ENCODE measurements at regions not wholly inside any gene's neighbourhood (a gene's known extent, or its start where the extent isn't known, plus 50 kb on each side); places are given as distances from the start of the nearest gene placed in this dataset.
"Not testable (repeated sequence)": the region's sequence is repeated elsewhere in the genome, so short reads cannot be mapped to it uniquely, and the experiment has no call there.

DNA sequence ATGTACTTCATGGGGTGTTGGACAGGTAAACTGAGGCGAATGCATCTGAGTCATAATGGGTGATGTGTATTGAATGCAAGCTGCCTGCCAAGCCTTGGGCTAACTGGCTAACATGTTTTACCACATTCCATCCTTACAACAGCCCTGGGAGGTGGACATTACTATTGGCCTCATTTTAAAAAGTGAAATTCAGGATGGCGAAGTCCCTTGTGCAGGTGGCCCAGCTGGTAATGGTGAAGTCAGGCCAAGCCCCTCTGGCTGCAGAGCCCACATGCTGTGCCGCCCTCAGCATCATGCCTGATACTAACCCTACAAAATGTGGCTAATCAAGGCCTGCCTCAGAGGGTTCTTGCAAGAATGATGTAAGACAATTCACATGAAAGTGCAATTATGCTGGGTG, 60.0 kb upstream of the CHD2 start:
- in situ Hi-C loops (cut with HindIII; ENCODE audit: low pct_ligation_motif_present, low pct_unique_long_range_greater_than_20kb, low sequenced_read_pairs), result no loop called here
- no peak for DNase-seq

DNA sequence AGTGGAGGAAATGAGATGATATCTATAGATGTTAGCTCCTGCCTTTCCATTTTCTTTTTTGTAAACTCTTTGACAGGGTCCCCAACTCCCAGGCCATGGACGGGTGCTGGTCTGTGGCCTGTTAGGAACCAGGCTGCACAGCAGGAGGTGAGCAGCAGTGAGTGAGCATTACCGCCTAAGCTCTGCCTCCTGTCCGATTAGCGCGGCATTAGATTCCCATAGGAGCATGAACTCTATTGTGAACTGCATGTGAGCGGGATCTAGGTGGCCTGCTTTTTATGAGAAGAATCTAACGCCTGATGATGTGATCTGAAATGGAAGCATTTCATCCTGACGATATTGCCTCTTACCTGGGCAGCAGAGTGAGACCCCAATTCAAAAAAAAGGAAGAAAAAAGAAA, 56.8 kb upstream of the CHD2 start:
- in situ Hi-C loops (cut with HindIII; ENCODE audit: low pct_ligation_motif_present, low pct_unique_long_range_greater_than_20kb, low sequenced_read_pairs), result no loop called here
- no peak for DNase-seq

DNA sequence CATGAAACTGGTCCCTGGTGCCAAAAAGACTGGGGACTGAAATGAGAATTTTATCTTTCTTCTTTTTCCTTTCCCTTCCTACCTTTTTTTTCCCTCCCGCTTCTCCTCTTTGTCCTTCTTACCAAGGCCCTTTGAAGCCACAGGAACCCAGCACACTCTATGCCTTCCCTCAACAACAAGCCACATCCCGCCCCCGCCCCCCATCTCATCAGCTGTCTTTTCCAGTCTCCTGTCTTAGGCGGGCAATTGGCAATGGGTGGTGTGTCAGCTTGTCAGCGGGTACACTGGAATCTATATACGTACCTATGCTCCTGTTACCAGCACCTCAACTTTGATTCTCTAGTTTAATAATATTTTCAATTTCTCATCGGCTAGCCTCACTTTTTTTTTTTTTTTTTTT, 56.3 kb upstream of the CHD2 start:
- in situ Hi-C loops (cut with HindIII; ENCODE audit: low pct_ligation_motif_present, low pct_unique_long_range_greater_than_20kb, low sequenced_read_pairs), result no loop called here
- no peak for DNase-seq

GRCh38 chr15:92845126-92845508, 55.0 kb upstream of the CHD2 start:
- in situ Hi-C loops (cut with HindIII; ENCODE audit: low pct_ligation_motif_present, low pct_unique_long_range_greater_than_20kb, low sequenced_read_pairs), result no loop called here
- no peak for DNase-seq

GRCh38 chr15:92846741-92847140, 53.4 kb upstream of the CHD2 start:
- no peak for DNase-seq
- in situ Hi-C loops (cut with HindIII; ENCODE audit: low pct_ligation_motif_present, low pct_unique_long_range_greater_than_20kb, low sequenced_read_pairs), result no loop called here

GRCh38 chr15:92847841-92848240, 52.3 kb upstream of the CHD2 start:
- in situ Hi-C loops (cut with HindIII; ENCODE audit: low pct_ligation_motif_present, low pct_unique_long_range_greater_than_20kb, low sequenced_read_pairs), result no loop called here
- no peak for DNase-seq

DNA sequence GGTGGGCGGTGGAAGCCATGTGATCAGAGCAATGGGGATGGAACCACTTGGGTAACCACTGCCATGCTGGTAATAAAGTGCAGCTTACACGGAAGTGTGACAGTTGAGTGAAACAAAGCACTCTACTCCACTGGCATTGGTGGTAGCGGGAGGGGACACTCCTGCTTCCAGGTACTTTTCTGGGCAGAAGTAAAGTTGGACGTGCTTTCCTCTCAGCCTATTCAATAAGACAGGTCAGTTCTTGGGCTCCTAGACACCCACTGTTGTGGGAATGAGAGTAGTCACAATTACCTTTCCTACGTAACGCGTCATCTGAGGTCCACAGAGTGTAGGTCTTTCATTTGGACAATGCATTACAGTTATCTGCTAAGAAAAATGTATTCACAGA, 51.7 kb upstream of the CHD2 start:
- in situ Hi-C loops (cut with HindIII; ENCODE audit: low pct_ligation_motif_present, low pct_unique_long_range_greater_than_20kb, low sequenced_read_pairs), result no loop called here
- no peak for DNase-seq

GRCh38 chr15:92848852-92849598, 51.1 kb upstream of the CHD2 start:
- no peak for DNase-seq
- in situ Hi-C loops (cut with HindIII; ENCODE audit: low pct_ligation_motif_present, low pct_unique_long_range_greater_than_20kb, low sequenced_read_pairs), result no loop called here

GRCh38 chr15:92850218-92850617, 49.9 kb upstream of the CHD2 start:
- DNase-seq; in situ Hi-C loops (cut with HindIII; ENCODE audit: low pct_ligation_motif_present, low pct_unique_long_range_greater_than_20kb, low sequenced_read_pairs): not testable (repeated sequence)
